ENCODE measurements at regions not wholly inside any gene's neighbourhood (a gene's known extent, or its start where the extent isn't known, plus 50 kb on each side); places are given as distances from the start of the nearest gene placed in this dataset.
"Not testable (repeated sequence)": the region's sequence is repeated elsewhere in the genome, so short reads cannot be mapped to it uniquely, and the experiment has no call there.

GRCh38 chr5:68834491-68834981, 259.3 kb upstream of the SLC30A5 start:
- DNase-seq, result no peak

GRCh38 chr5:68838157-68838718, 255.6 kb upstream of the SLC30A5 start:
- no peak for DNase-seq

- DNase-seq, result no peak
Measured at GRCh38 chr5:68839019-68839552, 254.7 kb upstream of the SLC30A5 start.

GRCh38 chr5:68843624-68844364, 250.0 kb upstream of the SLC30A5 start:
- no peak for DNase-seq

GRCh38 chr5:68845131-68845530, 248.7 kb upstream of the SLC30A5 start:
- DNase-seq, result no peak

- DNase-seq, result no peak
Measured at GRCh38 chr5:68846828-68847227, 247.0 kb upstream of the SLC30A5 start.

GRCh38 chr5:68848091-68848490, 245.7 kb upstream of the SLC30A5 start:
- DNase-seq, result no peak

GRCh38 chr5:68849103-68849502, 244.7 kb upstream of the SLC30A5 start:
- DNase-seq, result no peak

GRCh38 chr5:68849906-68850305, 243.9 kb upstream of the SLC30A5 start:
- no peak for DNase-seq

GRCh38 chr5:68861099-68861498, 232.7 kb upstream of the SLC30A5 start:
- DNase-seq, result no peak

GRCh38 chr5:68862560-68862959, 231.3 kb upstream of the SLC30A5 start:
- DNase-seq, result no peak

- not testable (repeated sequence) for DNase-seq
Measured at GRCh38 chr5:68865192-68865591, 228.6 kb upstream of the SLC30A5 start.

GRCh38 chr5:68872088-68872839, 221.6 kb upstream of the SLC30A5 start:
- no peak for DNase-seq

GRCh38 chr5:68873198-68873597, 220.6 kb upstream of the SLC30A5 start:
- no peak for DNase-seq

GRCh38 chr5:68875351-68875750, 218.5 kb upstream of the SLC30A5 start:
- DNase-seq, result no peak

- no peak for DNase-seq
Measured at GRCh38 chr5:68883436-68883835, 210.4 kb upstream of the SLC30A5 start.

- no peak for DNase-seq
Measured at GRCh38 chr5:68884144-68884754, 209.6 kb upstream of the SLC30A5 start.

- DNase-seq, result no peak
Measured at GRCh38 chr5:68884883-68885282, 208.9 kb upstream of the SLC30A5 start.

GRCh38 chr5:68886814-68887213, 207.0 kb upstream of the SLC30A5 start:
- DNase-seq, result no peak

- DNase-seq, result no peak
Measured at GRCh38 chr5:68891718-68892117, 202.1 kb upstream of the SLC30A5 start.

- no peak for DNase-seq
Measured at GRCh38 chr5:68894673-68895072, 199.1 kb upstream of the SLC30A5 start.

- DNase-seq, result no peak
Measured at GRCh38 chr5:68898951-68899471, 194.8 kb upstream of the SLC30A5 start.

Measured in NCI-H2081 treated with DMSO at 0.1 percent for 48 hours (cell line).